Superior temporal gyrus (tissue), 1 donor: ENCODE measurements at regions not wholly inside any gene's neighbourhood (a gene's known extent, or its start where the extent isn't known, plus 50 kb on each side); places are given as distances from the start of the nearest gene placed in this dataset.
"Not testable (repeated sequence)": the region's sequence is repeated elsewhere in the genome, so short reads cannot be mapped to it uniquely, and the experiment has no call there.

Source experiments
- DNase-seq: peaks from one replicate; pipeline ENCODE4 v3.0.0-alpha.2; 2016; ENCODE audit errors: extremely low spot score

GRCh38 chr3:95162794-95163193, 1099.9 kb downstream of the NSUN3 start:
- DNase-seq, result no peak

- no peak for DNase-seq
These were observed 1104.9 kb downstream of the NSUN3 start for GRCh38 chr3:95167748-95168147.

GRCh38 chr3:95168526-95168925, 1105.7 kb downstream of the NSUN3 start:
- DNase-seq, result no peak

- DNase-seq, result no peak
These were observed 1109.5 kb downstream of the NSUN3 start for GRCh38 chr3:95172164-95172943.

GRCh38 chr3:95177096-95177495, 1114.2 kb downstream of the NSUN3 start:
- DNase-seq, result no peak

- DNase-seq, result no peak
These were observed 1121.2 kb downstream of the NSUN3 start for GRCh38 chr3:95184038-95184437.

- no peak for DNase-seq
These were observed 1126.5 kb downstream of the NSUN3 start for GRCh38 chr3:95189348-95189747.

- no peak for DNase-seq
These were observed 1134.8 kb downstream of the NSUN3 start for GRCh38 chr3:95197661-95198060.

- no peak for DNase-seq
These were observed 1137.5 kb downstream of the NSUN3 start for GRCh38 chr3:95200384-95200783.

GRCh38 chr3:95210878-95211277, 1148.0 kb downstream of the NSUN3 start:
- DNase-seq, result no peak

- no peak for DNase-seq
These were observed 1149.3 kb downstream of the NSUN3 start for GRCh38 chr3:95212117-95212516.

- no peak for DNase-seq
These were observed 1152.6 kb downstream of the NSUN3 start for GRCh38 chr3:95215437-95215957.

- no peak for DNase-seq
These were observed 1154.8 kb downstream of the NSUN3 start for GRCh38 chr3:95217661-95218060.

- DNase-seq, result no peak
These were observed 1155.6 kb downstream of the NSUN3 start for GRCh38 chr3:95218484-95218883.

GRCh38 chr3:95226437-95226836, 1163.6 kb downstream of the NSUN3 start:
- no peak for DNase-seq

- DNase-seq, result no peak
These were observed 1164.2 kb downstream of the NSUN3 start for GRCh38 chr3:95227092-95227491.

GRCh38 chr3:95228416-95228815, 1165.6 kb downstream of the NSUN3 start:
- DNase-seq, result no peak

GRCh38 chr3:95235916-95236315, 1173.1 kb downstream of the NSUN3 start:
- peak; percentile 48 for DNase-seq

- no peak for DNase-seq
These were observed 1174.9 kb downstream of the NSUN3 start for GRCh38 chr3:95237783-95238182.

GRCh38 chr3:95240395-95240794, 1177.5 kb downstream of the NSUN3 start:
- DNase-seq, result no peak

- DNase-seq, result not testable (repeated sequence)
These were observed 1178.4 kb downstream of the NSUN3 start for GRCh38 chr3:95241256-95241655.

GRCh38 chr3:95246413-95246812, 1183.6 kb downstream of the NSUN3 start:
- DNase-seq, result no peak

GRCh38 chr3:95254061-95254460, 1191.2 kb downstream of the NSUN3 start:
- DNase-seq, result no peak

- DNase-seq, result no peak
These were observed 1191.9 kb downstream of the NSUN3 start for GRCh38 chr3:95254758-95255157.
